IMR-90 (cell line): ENCODE measurements at regions not wholly inside any gene's neighbourhood (a gene's known extent, or its start where the extent isn't known, plus 50 kb on each side); places are given as distances from the start of the nearest gene placed in this dataset.

Experiments used
- ATAC-seq: fragments of 200-7000 bp; cut with Tn5 transposase; 2 replicates; pipeline ENCODE4 v1.9.1; 2020; ENCODE audit warnings: low read depth, mild to moderate bottlenecking, moderate library complexity
- BruUV-seq: library from RNA; stranded (reverse); fragments of 400-500 nt; replicated peaks from 2 replicates; lab custom pipeline; 2021; lab: Mats Ljungman, UMichigan
- CTCF ChIA-PET: fragments of 300-600 bp; formaldehyde crosslinking; extraction: SDS; loops from one replicate; lab custom pipeline; 2021; ENCODE audit warnings: antibody characterized with exemption; lab: Yijun Ruan, JAX
- POLR2A ChIA-PET: fragments of 300-600 bp; sonication (Branson Sonifier 250); formaldehyde crosslinking; loops from one replicate; lab custom pipeline; 2022; ENCODE audit warnings: antibody characterized with exemption; ENCODE audit not compliant: unreplicated experiment; lab: Charles Lee
- DNase-seq: peaks from one replicate; pipeline ENCODE4 v3.0.0; 2013
- H2AFZ ChIP-seq: replicated peaks from 2 replicates; pipeline ENCODE3; 2013; ENCODE audit warnings: low read length, mild to moderate bottlenecking; ENCODE audit not compliant: poor library complexity
- H2AK5ac ChIP-seq: 2 replicates; pipeline ENCODE4 v1.6.1; 2013; ENCODE audit warnings: low read depth, low read length, inconsistent platforms
- H2AK9ac ChIP-seq: replicated peaks from 2 replicates; pipeline ENCODE3; 2013; ENCODE audit warnings: mild to moderate bottlenecking, low read depth, low read length, moderate library complexity; ENCODE audit not compliant: poor library complexity
- H2BK120ac ChIP-seq: 2 replicates; pipeline ENCODE4 v1.6.1; 2013; ENCODE audit warnings: low read depth, low read length, inconsistent platforms
- H2BK15ac ChIP-seq: 3 replicates; pipeline ENCODE4 v1.6.1; 2013; ENCODE audit warnings: low read depth, low read length, inconsistent platforms
- H2BK20ac ChIP-seq: 2 replicates; pipeline ENCODE4 v1.6.1; 2013; ENCODE audit warnings: low read depth, mild to moderate bottlenecking, inconsistent platforms, low read length, moderate library complexity
- H2BK5ac ChIP-seq: 2 replicates; pipeline ENCODE4 v1.6.1; 2013; ENCODE audit warnings: mild to moderate bottlenecking, low read depth, low read length, inconsistent platforms; ENCODE audit not compliant: poor library complexity, severe bottlenecking
- H3K14ac ChIP-seq: replicated peaks from 2 replicates; pipeline ENCODE4 v1.6.1; 2013; ENCODE audit warnings: low read depth, low read length, inconsistent platforms
- H3K18ac ChIP-seq: 2 replicates; pipeline ENCODE4 v1.6.1; 2013; ENCODE audit warnings: low read depth, low read length, control low read depth
- H3K23ac ChIP-seq: 2 replicates; pipeline ENCODE4 v1.6.1; 2013; ENCODE audit warnings: low read depth, low read length, inconsistent platforms
- H3K27ac ChIP-seq: 2 replicates; pipeline ENCODE4 v1.5.1; 2013; ENCODE audit warnings: mild to moderate bottlenecking, control low read depth, low read length; ENCODE audit not compliant: insufficient read depth
- H3K27me3 ChIP-seq: 2 replicates; pipeline ENCODE4 v1.6.1; 2013; ENCODE audit warnings: low read length; ENCODE audit not compliant: control insufficient read depth, insufficient read depth
- H3K36me3 ChIP-seq: 2 replicates; pipeline ENCODE4 v1.6.1; 2013; ENCODE audit warnings: low read length, mixed read lengths; ENCODE audit not compliant: control insufficient read depth, insufficient read depth
- H3K4ac ChIP-seq: 2 replicates; pipeline ENCODE4 v1.6.1; 2013; ENCODE audit warnings: low read depth, low read length, inconsistent platforms
- H3K4me1 ChIP-seq: 2 replicates; pipeline ENCODE4 v1.6.1; 2013; ENCODE audit warnings: low read length, mixed read lengths; ENCODE audit not compliant: control insufficient read depth, insufficient read depth
- H3K4me2 ChIP-seq: 2 replicates; pipeline ENCODE4 v1.6.1; 2013; ENCODE audit warnings: low read depth, mild to moderate bottlenecking, control low read depth, low read length, moderate library complexity
- H3K4me3 ChIP-seq: 2 replicates; pipeline ENCODE4 v1.5.1; 2013; ENCODE audit warnings: low read depth, mild to moderate bottlenecking, control low read depth, low read length, moderate library complexity; ENCODE audit not compliant: insufficient read depth
- H3K56ac ChIP-seq: 2 replicates; pipeline ENCODE4 v1.6.1; 2013; ENCODE audit warnings: low read length, inconsistent platforms; ENCODE audit not compliant: insufficient read depth; ENCODE audit errors: extremely low read depth
- H3K79me1 ChIP-seq, 2 experiments: 2 replicates each; pipeline ENCODE4 v1.6.1; 2013; ENCODE audit warnings: low read length in 2 of 2, inconsistent platforms in 1 of 2, low read depth in 1 of 2
- H3K9ac ChIP-seq: 2 replicates; pipeline ENCODE4 v1.6.1; 2013; ENCODE audit warnings: low read depth, low read length, control low read depth
- H3K9me1 ChIP-seq: 2 replicates; pipeline ENCODE4 v1.6.1; 2013; ENCODE audit warnings: low read length, inconsistent platforms; ENCODE audit not compliant: insufficient read depth
- H3K9me3 ChIP-seq: 2 replicates; pipeline ENCODE4 v1.6.1; 2013; ENCODE audit warnings: low read length; ENCODE audit not compliant: control insufficient read depth, insufficient read depth
- H4K20me1 ChIP-seq: 2 replicates; pipeline ENCODE4 v1.6.1; 2013; ENCODE audit warnings: low read length, inconsistent platforms; ENCODE audit not compliant: insufficient read depth
- H4K5ac ChIP-seq: 2 replicates; pipeline ENCODE4 v1.6.1; 2013; ENCODE audit warnings: mild to moderate bottlenecking, low read depth, low read length, control low read depth
- H4K8ac ChIP-seq, 2 experiments: 2 replicates each; pipeline ENCODE4 v1.6.1; 2013; ENCODE audit warnings: low read depth in 2 of 2, low read length in 2 of 2, control low read depth in 1 of 2, inconsistent platforms in 1 of 2
- H4K91ac ChIP-seq: 2 replicates; pipeline ENCODE4 v1.6.1; 2013; ENCODE audit warnings: low read depth, low read length, inconsistent platforms; ENCODE audit not compliant: insufficient read depth
- CHD1 ChIP-seq: IDR thresholded peaks from 2 replicates; pipeline ENCODE4 v1.6.1; 2012; ENCODE audit warnings: low read depth, low read length, improper control_type of control experiment
- CTCF ChIP-seq: conservative IDR thresholded peaks from 2 replicates; pipeline ENCODE4 v1.5.1; 2012; ENCODE audit warnings: mild to moderate bottlenecking, low read depth, low read length, improper control_type of control experiment
- FOS ChIP-seq: fragments of 150-350 bp; IDR thresholded peaks from 2 replicates; pipeline ENCODE4 v1.6.1; 2016; ENCODE audit warnings: low read depth, low read length
- MAZ ChIP-seq: IDR thresholded peaks from 2 replicates; pipeline ENCODE4 v1.6.1; 2012; ENCODE audit warnings: low read depth, mild to moderate bottlenecking, low read length, improper control_type of control experiment, moderate library complexity, borderline replicate concordance
- POLR2A ChIP-seq: IDR thresholded peaks from 2 replicates; pipeline ENCODE4 v1.6.1; 2012; ENCODE audit warnings: mild to moderate bottlenecking, low read depth, low read length
- RCOR1 ChIP-seq: IDR thresholded peaks from 2 replicates; pipeline ENCODE4 v1.6.1; 2012; ENCODE audit warnings: mild to moderate bottlenecking, low read length, improper control_type of control experiment; ENCODE audit not compliant: insufficient replicate concordance
- SMC3 ChIP-seq: fragments of 150-350 bp; IDR thresholded peaks from 2 replicates; pipeline ENCODE4 v1.6.1; 2016; ENCODE audit warnings: low read depth, mild to moderate bottlenecking, antibody characterized with exemption, low read length, moderate library complexity
- WGBS, 2 experiments: methylation state at CpG; one replicate each; pipeline versions ENCODE4 v1.1.5 to v1.1.7; 2013; ENCODE audit warnings: missing lambda C conversion rate in 2 of 2; ENCODE audit not compliant: insufficient read length in 1 of 2; ENCODE audit errors: extremely low coverage in 2 of 2; 5-methylcytosine and 5-hydroxymethylcytosine counted together
- dilution Hi-C: fragments of 300-500 bp; cut with HindIII; formaldehyde crosslinking; loops from one replicate; pipeline ENCODE4 v1.14.3; 2018; ENCODE audit warnings: low sequenced_read_pairs; ENCODE audit not compliant: unreplicated experiment
- in situ Hi-C: fragments of 300-500 bp; cut with MboI; formaldehyde crosslinking; loops from 3 replicates; pipeline ENCODE4 v1.14.3; 2019; ENCODE audit warnings: low sequenced_read_pairs, inconsistent platforms, mixed read lengths
- intact Hi-C: fragments of 100-400 bp; cut with micrococcal nuclease; formaldehyde crosslinking; loops from 2 replicates; pipeline ENCODE4 v1.10.0; 2022

GRCh38 chr5:12805165-12805698 is 901.0 kb upstream of the CTNND2 start:
- BruUV-seq = no TSS peak
- CTCF ChIA-PET = no interaction called here
- Histone ChIP-seq H2AK9ac (no peak overlapping the region), H3K18ac (no peak overlapping the region), H3K9me1 (no peaks in the 10 kb centered on the region), H3K9me3 (peaks cover 11% of the 10 kb centered on the region), H3K4me2 (no peak overlapping the region), H4K5ac (no peak overlapping the region), H3K14ac (no peak overlapping the region), H2BK5ac (no peak overlapping the region), H3K56ac (no peak overlapping the region), H3K27me3 (no peaks in the 10 kb centered on the region), H3K36me3 (no peaks in the 10 kb centered on the region), H3K27ac (no peak overlapping the region), H3K4me3 (no peak overlapping the region), H3K4me1 (no peaks in the 10 kb centered on the region), H4K91ac (no peak overlapping the region), H3K79me1 (no peaks in the 10 kb centered on the region), H4K20me1 (no peaks in the 10 kb centered on the region), H3K9ac (no peak overlapping the region), H2AK5ac (no peak overlapping the region), H2BK20ac (no peak overlapping the region), H3K23ac (no peak overlapping the region), H3K4ac (no peak overlapping the region), H2BK15ac (no peak overlapping the region), H2BK120ac (no peak overlapping the region), H2AFZ (no peak overlapping the region), H4K8ac (no peak overlapping the region)
- ATAC-seq (no peak), DNase-seq (no peak)
- in situ Hi-C loops (no loop called here), intact Hi-C loops (no loop called here), dilution Hi-C loops (no loop called here)
- no peak for TF ChIP-seq FOS
- no peak for TF ChIP-seq SMC3
- no peak for TF ChIP-seq CTCF
- TF ChIP-seq RCOR1 = no peak
- TF ChIP-seq POLR2A = no peak
- TF ChIP-seq MAZ = no peak
- no peak for TF ChIP-seq CHD1
- 76% methylated on average over 5 of the region's 19 CpGs; no CpG with 5 or more reads in 1 of the 2 experiments for WGBS, 2 experiments
- POLR2A ChIA-PET = no interaction called here
